ENCODE measurements at regions not wholly inside any gene's neighbourhood (a gene's known extent, or its start where the extent isn't known, plus 50 kb on each side); places are given as distances from the start of the nearest gene placed in this dataset.

DNA sequence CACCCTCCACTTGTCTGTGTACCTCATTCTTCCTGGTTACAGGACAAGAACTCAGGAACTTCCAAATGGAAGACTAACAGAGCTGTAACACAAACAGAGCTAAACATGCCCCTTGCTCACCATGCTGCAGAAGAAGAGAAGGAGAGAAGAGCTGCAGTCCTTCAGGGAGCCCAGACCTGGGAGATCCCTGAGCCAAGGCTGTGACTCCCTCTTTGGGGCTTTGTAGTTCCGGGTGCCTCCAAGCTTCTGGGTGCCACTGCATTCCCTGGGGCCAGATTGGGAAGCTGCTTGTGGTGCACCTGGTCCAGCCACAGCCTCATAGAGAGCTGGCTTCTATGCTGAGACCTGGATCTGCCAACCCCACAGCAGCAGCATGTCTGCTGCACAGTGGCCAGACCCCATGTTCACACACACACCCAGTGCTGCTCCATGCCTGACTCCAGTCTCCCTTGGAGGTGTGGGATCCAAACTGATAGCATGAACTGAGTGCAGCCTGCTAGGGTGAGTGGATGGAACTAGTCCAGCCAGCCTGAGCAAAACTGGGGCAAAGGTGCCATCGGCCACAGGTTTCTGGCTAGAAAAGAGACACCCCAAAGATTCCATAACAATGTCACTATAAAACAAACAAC is 263.0 kb upstream of the NRIP1 start:
- no peak for DNase-seq

DNA sequence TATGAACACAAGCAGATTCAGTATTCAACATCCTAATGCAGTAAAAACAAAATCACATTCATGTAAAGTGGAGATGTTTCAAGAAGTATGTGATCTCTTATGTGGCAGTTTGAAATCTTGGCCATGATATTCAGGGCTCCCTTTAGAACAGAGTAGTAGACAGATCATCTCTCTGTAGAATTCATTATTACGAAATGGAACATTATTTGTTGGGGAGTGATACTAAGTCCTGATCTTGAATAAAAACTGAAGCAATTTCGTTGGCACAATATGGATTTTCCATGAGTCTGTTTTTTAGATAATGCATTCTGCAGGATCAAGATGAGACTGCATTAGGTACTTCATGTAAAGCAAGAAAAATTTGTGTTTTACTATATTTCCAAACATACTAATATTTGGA is 264.4 kb upstream of the NRIP1 start:
- DNase-seq: no peak

DNA sequence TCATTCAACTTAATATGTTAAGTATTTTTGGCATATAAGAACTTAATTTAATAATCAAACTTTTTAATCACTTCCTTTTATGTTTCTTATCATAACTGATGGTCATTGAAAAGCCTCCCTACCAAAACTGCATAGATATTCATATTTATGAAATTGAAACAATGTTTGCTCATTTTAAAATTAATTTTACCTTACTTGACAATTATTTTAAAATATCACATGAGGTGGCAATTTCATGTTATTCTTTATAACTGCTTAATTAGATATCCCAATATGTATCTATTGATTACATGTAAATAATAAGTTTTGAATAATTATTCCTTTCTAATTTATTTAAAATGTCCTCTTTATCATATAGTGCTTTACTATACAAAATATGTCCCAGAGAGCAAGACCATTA is 266.1 kb upstream of the NRIP1 start:
- DNase-seq: no peak

DNA sequence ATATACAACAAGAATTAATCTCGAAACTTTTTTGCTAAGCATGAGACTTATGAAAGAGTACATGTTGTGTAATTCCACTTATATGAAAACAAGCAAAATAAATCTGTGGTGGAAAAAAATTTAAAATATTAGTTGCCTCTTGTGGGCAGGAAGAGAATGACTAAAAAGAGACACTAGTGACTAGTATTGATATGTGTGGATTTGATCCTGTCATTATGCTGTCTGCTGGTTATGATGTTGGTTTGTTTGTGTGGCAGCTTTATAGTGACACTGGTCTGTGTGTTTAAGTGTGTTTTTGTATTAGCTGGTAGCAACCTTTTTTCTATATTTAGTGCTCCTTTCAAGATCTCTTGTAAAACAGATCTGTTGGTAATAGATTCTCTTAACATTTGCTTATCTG is 267.8 kb upstream of the NRIP1 start:
- no peak for DNase-seq

DNA sequence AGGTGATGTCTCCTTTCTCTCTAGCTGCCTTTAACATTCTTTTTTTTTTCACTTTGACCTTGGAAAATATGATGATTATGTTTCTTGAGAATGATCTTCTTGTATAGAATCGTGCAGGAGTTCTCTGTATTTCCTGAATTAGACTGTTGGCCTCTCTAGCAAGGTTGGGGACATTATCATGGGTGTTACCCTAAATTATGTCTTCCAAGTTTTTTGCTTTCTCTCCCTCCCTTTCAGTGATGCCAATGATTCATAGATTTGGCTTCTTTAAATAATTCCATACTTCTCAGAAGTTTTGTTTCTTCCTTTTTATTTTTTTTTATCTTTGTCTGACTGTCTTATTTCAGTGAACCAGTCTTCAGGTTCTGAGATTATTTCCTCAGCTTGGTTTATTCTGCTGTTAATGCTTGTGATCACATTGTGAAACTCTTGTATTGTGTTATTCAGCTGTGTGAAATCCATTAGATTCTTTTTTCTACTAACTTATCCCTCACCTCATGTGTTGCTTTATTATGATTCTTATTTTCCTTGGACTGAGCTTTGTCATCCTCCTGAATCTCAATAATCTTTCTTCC is 268.4 kb upstream of the NRIP1 start:
- no peak for DNase-seq

DNA sequence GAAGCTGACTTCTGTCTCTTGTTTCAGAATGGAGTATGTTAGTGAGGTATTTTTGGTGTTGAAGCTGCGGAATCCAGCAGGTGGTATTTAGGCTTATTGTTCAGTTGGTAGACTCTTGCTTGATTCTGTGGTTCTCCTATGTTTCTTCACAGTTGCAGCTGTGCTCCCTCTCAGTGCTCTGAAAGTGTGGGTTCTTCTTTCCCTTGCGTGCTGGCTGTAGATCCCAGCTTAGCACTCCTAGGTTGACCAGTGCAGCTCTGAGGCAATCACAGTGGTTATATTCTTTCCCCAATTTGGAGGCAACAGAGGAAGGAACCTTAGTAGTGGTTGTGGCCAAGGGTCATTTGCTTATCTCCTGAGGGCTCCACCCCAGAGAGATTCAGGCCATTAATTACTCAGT is 269.2 kb upstream of the NRIP1 start:
- no peak for DNase-seq

DNA sequence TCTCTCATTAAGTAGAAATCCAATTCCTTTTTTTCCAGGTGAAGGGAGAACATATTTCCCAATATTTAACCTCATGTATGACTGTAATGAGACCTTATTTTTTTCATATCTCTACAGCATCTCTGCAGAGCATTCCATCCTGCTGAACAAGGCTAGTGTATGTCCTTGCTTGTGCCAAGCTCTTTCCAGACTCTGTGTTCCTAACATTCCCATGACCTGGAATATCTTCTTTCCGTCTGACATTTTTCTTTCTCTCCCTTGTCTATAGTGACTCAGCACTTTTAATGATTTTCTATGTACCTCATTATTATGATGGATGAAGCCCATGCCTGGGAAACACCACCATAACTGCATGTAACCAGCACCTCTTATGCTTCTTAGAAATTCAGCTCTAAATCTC is 278.3 kb upstream of the NRIP1 start:
- no peak for DNase-seq

DNA sequence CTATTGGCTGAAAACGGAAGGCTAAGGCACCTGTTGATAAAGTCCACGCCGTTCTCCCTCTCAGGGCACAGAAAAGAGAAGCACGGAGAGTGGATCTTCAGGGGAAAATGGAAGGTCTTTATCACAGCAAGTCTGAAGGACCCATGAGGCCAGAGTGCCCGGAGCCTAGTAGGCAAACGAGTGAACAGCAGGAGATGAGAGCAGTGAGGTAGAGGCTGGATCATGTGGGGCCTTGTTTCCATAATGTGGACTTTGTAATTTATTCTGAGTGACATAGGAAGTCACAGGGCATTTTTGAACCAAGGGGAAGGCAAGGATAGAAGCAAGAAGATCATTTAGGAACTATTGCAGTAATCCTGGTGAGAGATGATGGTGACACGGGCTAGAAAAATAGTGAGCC is 287.2 kb upstream of the NRIP1 start:
- DNase-seq: no peak

DNA sequence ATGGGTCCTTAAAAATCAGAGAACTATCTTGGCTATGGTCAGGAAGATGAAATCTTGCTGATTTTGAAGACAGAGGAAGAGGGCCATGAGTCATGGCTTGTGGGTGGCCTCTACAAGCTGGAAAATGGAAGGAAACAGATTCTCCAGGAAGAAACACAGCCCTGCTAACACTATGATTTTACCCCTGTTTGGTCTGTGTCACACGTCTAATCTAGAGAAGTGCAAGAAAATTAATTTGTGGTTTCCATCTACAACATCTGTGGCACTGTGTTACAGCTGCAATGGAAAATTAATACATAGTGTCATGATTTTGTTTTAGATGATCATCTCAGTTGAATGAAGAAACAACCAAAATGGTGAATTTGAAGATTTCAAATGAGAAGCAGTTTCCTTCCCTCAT is 288.7 kb upstream of the NRIP1 start:
- DNase-seq: no peak

DNA sequence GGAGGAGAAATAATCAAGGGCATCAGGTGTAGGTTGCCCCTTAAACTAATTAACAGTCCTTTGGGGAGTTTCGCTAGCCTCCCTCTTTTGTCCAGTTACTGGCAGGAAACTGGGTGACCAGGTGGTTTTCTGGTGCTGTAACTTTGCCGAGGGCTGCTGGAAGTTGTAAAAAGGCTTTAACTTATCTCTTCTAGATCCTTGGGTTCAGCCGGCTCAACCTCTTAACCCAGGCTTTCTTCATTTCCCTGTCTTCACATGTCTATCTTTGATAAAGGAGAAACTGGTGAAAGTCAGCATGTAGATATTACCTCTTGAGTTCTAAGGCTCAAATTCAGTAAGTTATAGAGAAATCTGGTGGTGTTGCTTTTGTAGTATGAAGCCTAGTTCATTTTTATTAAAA is 289.7 kb upstream of the NRIP1 start:
- no peak for DNase-seq

DNA sequence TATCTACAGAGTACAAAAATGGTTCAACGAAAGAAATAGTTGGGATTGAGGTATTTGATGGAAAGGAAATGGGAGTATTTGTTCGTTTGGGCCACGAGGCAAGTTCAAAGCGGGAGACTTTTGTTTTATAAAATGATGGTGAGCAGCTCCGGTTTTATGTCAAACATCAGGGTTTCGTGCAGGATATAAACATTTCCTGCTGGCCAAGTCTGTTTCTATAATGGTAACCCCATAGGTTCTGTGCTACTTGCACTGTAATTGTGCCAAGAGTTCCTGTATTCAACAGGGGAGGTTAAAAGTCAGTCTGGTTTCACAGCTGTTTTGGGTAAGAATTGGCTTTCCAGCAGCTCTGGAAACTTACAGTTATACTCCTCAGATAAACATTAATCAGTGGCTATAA is 290.3 kb upstream of the NRIP1 start:
- no peak for DNase-seq

DNA sequence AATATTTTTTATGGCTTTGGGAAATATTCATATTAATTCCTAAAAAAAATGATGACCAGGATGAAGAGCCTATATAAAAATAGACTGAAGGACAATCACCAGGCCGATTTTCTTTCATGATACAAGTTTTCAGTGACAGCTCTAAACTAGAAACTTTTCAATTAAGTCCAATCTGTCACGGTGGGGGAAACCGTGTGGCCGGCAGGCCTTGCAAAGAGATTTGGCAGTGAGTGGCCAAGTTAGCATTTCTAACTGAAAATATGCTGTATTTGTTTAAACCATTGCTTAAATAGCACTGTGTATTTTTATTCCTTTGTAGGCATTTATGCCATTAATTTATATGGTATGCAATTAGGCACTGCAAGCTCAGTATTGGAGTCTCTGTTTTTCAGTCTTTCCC is 294.5 kb upstream of the NRIP1 start:
- DNase-seq: no peak

DNA sequence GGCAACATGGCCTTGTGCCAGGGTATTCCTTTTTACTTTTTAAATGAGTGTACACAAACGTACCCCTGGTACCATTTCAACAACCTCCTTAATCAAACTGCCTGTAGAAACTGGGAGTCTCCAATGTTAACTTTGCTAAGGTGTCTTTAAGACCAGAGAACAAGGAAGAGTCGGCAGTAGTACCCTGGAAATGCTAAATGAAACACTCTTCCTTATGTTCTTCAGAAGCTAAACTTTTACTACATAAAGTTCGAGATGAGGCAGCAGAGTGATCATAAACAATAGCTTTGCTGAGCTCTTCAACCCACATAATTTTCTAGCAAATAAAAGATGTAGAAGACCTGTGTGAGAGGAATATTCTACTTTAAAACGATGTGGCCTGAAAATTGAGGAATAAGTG is 297.7 kb upstream of the NRIP1 start:
- DNase-seq: no peak

DNA sequence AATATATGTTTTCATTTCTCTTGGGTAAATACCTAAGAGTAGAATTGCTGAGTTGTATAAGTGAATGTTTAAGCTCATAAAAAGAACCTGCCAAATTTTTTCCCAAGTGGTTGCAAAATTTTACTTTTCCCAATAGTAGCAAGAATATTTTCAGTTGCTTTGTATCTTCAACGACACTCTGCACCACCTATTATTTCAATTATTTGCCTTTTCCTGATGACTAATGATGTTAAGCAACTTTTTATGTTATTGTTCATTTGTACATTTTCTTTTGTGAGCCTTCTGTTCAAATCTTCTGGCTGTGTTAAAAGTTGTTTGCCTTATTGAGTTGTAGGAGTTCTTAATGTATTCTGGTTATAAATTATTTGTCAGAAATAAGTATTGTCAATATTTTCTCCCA is 299.1 kb upstream of the NRIP1 start:
- no peak for DNase-seq

DNA sequence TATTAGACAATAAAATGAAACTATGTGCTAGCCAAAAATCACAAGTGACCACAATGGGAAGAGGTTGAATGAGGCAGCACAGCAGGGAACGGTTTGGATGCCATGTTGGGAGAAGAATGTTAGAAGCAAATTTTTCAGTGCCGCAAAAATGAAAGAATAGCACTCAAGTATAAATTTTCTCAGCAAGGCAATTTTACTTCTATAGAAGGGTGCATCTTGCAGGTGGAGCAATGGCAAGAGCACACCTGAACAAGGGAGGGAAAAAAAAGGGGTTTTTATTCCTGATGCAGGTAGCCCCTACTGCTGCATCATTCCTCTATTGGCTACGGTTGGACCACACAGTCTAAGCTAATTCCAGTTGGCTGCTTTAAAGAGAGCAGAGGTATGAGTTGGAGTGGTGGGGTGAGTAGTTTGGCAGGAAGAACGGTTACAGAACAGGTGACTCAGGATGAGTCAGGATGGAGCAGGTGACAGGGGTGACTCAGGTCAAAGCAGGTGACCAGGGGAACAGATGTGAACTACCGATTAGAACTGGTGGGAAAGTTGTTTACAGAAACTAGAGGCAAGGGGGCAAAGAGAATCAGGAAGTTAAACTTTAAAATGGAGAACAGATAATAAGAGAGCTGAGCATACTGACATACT is 301.1 kb upstream of the NRIP1 start:
- no peak for DNase-seq

DNA sequence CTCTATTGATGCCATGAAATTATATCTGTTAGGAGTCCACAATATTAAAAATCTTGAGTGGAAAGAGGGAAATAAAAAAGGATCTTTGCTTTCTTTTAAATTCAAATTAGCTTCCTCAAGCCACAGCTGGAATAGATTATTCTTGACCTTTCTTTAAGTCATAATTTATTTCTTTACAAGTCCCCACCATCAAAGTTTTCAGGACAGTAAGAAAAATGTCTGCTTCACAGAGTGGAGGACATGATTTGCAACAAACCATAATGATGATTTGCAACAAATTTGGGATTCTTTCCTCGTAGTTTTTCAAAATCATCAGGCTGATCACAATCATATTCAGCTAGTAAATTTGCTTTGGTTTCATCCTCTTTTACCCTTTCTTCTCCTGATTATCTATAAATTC is 301.8 kb upstream of the NRIP1 start:
- no peak for DNase-seq

DNA sequence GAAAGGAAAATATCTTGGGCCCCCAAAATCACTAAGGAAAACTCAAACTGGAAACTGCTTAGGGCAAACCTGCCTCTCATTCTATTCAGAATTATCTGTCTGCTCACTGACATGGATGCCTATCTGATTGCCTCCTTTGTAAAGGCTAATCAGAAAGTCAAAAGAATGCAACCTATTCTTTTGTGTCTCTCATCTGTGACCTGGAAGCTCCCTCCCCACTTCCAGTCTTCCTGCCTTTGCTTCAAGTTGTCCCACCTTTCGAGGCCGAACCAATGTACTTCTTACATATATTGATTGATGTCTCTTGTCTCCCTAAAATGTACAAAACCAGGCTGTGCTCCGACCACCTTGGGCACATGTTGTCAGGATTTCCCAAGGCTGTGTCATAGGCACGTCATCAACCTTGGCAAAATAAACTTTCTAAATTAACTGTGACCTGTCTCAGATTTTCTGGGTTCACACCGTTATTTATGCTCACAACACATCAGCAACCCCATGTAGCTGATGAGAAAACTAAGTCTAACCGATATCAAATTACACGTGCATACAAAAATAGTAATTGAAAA is 302.3 kb upstream of the NRIP1 start:
- DNase-seq: no peak

DNA sequence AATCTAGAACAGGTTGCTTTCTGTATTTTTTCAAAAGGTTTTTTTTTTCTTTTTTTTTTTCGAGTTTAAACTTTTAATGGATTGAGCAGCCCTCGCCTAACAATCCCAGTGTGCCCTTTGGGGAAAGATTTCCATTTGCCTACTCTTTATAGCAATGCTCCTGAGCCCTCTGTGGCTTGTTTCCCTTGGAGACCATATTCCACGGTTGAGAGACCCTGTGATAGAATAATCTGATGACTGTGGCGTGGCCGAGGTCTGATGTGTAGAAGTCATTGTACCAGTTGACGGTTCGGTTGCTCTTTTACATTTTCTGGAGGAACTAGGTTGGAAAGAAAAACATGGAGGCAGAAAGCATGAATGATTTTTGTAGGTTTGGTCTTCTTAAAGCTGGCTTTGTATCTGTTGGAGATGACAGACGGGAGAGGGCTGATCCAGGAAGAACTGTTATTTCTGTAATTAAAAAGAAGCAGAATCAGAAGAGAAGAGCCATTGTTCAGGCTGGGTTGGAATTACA is 305.7 kb upstream of the NRIP1 start:
- no peak for DNase-seq

DNA sequence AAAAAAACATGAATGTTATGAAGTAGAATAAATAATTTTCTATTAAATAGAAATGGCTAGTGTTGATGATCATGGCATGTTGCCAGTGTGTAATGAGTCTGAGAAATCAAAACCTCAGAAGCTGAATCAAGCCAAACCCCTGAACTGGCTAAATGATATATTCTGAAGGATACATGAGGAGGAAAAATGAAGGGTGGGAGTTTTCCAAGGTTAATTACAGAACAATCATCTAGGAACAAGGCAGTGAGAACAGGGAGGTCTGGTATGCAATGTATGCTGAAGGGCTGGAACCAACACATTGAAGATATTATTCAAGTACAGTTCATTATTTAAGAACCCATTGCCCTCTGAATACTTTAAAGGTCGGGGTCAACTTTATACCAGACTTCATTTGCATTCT is 309.1 kb upstream of the NRIP1 start:
- no peak for DNase-seq

DNA sequence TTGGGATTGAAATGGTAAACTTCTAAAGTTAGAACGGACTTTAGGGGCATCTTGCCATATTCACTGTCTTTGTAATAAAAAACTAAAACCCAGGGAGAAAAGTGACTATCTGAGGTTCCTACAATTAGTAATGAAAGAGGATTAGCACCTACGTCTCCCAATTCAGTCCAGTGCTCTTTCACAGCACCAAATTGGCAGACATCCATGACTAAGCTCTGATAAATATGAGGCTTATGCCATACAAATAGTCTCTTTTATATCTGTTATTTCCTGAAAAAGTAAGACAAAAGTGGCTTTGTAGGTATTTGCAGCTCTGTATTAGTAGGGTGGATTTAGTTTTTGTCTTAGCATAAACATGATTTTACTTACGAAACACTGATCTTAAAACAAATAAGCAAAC is 315.0 kb upstream of the NRIP1 start:
- DNase-seq: no peak

DNA sequence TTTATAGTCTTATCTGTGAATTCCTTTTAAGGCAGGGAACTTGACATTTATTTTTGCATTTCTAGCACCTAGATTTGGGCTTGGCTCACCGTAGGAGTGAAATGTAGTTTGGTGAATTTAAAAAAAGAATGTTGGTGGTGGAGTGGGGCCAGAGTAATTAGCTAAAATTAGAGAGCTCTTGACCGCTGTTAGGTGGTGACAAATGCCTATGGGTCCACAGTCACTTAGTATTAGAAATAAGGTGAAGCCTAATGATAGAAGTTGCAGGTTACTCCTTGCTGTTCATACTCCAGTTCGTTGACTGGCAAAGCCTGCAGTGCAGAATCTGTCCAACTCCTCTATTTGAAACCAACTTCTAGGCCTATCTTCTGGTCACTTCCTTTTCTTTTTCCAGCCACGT is 318.8 kb upstream of the NRIP1 start:
- no peak for DNase-seq

DNA sequence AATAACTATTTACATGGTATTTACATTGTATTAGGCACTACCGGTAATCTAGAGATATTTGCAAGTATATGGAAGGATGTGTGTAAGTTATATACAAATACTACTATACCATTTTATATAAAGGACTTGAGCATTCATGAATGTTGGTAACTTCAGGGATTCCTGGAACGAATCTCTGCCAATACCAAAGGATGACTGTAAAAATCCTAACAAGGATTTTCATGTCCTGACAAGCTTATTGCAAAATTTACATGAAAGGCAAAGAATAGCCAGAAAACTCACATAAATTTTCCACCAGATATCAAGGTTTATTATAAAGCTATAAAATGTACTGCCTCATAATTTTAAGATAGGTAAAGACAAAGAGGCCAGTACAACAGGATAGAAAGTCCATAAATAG is 325.2 kb upstream of the NRIP1 start:
- no peak for DNase-seq

DNA sequence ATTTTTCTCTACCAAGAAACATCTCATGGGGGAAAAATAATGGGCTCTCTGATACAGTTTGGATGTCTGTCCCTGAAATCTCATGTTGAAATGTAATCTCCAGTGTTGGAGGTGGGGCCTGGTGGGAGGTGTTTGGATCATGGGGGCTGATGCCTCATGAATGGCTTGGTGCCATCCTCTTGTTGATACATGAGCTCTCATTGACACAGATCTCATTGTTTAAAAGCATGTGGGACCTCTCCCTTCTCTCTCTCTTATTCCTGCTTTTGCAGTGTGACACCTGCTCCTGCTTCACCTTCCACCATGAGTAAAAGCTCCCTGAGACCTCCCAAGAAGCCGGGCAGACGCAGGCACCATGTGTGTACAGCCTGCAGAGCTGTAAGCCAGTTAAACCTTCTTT is 332.5 kb upstream of the NRIP1 start:
- DNase-seq: no peak

DNA sequence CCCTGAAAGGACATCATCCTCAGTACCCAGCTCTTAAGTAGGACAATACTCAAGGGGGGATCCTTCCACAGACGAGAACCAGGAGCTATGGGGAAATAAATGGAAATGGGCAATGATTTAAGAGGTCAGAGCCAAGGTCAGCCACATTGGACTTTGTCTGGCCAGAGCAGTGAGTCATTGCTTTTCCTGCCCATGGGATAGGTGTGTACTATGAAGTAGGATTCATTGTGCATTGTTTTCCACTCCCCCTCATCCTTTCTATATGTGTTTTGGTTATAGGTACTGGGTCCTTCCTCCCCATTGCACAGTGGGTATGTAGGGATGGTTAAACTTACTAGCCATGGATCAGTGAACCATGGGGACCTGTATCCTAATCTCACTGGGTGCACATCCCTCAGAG is 328.9 kb upstream of the USP25 start:
- no peak for DNase-seq

DNA sequence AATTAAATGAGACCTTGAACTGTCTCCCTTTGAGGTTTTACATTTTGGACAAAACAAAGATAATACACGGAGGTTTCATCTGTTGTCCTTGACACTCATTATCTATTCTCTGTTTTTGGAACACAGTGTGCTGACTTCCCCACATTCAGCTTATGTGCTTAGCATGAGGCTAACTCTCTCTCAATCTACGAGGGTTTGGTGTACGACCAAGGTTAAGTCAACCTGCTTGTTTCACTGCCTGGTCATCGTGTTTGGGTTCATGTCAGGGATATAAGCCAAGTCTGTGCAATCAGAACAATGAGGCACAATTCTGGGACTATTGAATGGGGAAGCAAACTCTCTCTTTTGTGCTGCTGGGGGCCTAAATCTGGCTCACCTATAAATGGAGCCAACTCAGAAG is 328.5 kb upstream of the USP25 start:
- no peak for DNase-seq

Measured in NCI-H2107 (cell line).